ENCODE measurements at regions not wholly inside any gene's neighbourhood (a gene's known extent, or its start where the extent isn't known, plus 50 kb on each side); places are given as distances from the start of the nearest gene placed in this dataset.
"Not testable (repeated sequence)": the region's sequence is repeated elsewhere in the genome, so short reads cannot be mapped to it uniquely, and the experiment has no call there.

DNA sequence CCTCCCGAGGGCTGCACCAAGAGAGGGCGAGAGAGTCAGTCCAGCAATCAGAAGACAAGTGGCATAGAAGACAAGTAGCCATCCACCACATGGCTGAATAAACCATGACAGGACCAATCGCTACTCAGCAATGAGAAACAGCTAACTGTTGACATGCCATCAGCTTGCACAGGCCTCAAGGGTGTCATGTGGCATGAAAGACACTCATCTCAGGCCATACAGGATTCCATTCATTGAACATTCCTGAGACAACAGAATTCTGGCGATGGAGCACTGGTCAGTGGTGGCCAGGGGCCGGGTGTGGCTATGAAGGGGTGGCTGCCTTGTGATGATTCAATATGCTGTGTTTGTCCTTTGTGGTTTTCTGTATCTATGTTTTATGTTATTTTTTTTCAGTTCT, 182.0 kb downstream of the ADRA2C start:
- not testable (repeated sequence) for TF ChIP-seq CTCF (IDR thresholded peaks at IDR 0.05; ENCODE audit: low read length); EZH2 (optimal IDR thresholded peaks at IDR 0.05; ENCODE audit: low read depth, low read length); EZH2phosphoT487 (IDR thresholded peaks at IDR 0.05; ENCODE audit: low read length)
